AG09309 (cell line): ENCODE measurements at regions not wholly inside any gene's neighbourhood (a gene's known extent, or its start where the extent isn't known, plus 50 kb on each side); places are given as distances from the start of the nearest gene placed in this dataset.

Experiments used
- DNase-seq: peaks from one replicate; pipeline ENCODE4 v3.0.0-alpha.2; 2010; ENCODE audit warnings: low read depth
- H3K4me3 ChIP-seq: 2 replicates; pipeline ENCODE4 v1.5.1; 2011; ENCODE audit warnings: mild to moderate bottlenecking, low read depth, low read length, moderate library complexity; ENCODE audit not compliant: control insufficient read depth
- TF ChIP-seq, protein P1 (sequence below): IDR thresholded peaks from 2 replicates; pipeline ENCODE4 v1.5.1; 2011; ENCODE audit warnings: mild to moderate bottlenecking, low read depth, low read length, inconsistent platforms; ENCODE audit not compliant: insufficient read depth, control insufficient read depth; ENCODE audit errors: missing control alignments

- TF ChIP-seq, protein P1, sequence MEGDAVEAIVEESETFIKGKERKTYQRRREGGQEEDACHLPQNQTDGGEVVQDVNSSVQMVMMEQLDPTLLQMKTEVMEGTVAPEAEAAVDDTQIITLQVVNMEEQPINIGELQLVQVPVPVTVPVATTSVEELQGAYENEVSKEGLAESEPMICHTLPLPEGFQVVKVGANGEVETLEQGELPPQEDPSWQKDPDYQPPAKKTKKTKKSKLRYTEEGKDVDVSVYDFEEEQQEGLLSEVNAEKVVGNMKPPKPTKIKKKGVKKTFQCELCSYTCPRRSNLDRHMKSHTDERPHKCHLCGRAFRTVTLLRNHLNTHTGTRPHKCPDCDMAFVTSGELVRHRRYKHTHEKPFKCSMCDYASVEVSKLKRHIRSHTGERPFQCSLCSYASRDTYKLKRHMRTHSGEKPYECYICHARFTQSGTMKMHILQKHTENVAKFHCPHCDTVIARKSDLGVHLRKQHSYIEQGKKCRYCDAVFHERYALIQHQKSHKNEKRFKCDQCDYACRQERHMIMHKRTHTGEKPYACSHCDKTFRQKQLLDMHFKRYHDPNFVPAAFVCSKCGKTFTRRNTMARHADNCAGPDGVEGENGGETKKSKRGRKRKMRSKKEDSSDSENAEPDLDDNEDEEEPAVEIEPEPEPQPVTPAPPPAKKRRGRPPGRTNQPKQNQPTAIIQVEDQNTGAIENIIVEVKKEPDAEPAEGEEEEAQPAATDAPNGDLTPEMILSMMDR = no peak
- no peak for DNase-seq
- no peak overlapping the region for H3K4me3 ChIP-seq
Measured at GRCh38 chr2:61688369-61689334, 150.5 kb upstream of the XPO1 start.

DNA sequence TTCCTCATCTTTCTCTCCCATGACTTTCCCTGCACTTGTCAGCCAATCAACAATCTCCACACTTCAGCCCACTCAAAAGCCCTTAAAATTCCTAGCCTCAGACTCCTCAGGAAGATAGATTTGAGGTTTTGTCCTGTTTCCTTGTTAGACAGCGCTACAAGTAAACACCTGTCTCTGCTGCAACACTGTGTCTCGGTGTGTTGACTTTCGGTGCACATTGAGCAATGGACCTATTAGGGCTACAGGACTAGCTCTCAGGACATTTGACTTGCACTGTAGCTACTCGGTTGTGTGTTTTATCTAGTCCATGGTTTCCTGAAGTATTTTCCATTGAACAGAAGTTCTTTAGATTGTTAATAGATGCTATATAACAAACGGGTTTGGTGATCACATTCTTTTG, 140.9 kb upstream of the XPO1 start:
- no peak for DNase-seq
- H3K4me3 ChIP-seq = no peak overlapping the region
- TF ChIP-seq, protein P1 = no peak

GRCh38 chr2:61677942-61678341, 139.8 kb upstream of the XPO1 start:
- DNase-seq = no peak
- TF ChIP-seq, protein P1 = no peak
- no peak overlapping the region for H3K4me3 ChIP-seq

DNA sequence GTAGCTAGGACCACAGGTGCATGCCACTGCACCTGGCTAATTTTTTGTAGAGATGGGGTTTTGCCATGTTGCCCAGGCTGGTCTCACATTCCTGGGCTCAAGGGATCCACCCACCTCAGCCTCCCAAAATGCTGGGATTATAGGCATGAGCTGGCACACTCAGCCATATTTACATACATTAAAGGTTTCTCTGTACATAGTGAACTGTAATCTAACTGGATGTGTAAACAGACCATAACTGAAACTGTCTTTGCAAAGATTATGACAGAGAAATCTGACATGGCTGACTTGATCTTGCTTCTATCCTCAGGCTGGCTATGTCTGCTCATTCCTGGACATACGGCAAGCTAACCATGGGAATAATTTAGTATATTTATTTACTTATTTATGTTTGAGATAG, 139.2 kb upstream of the XPO1 start:
- TF ChIP-seq, protein P1 = no peak
- no peak for DNase-seq
- H3K4me3 ChIP-seq = no peak overlapping the region

DNA sequence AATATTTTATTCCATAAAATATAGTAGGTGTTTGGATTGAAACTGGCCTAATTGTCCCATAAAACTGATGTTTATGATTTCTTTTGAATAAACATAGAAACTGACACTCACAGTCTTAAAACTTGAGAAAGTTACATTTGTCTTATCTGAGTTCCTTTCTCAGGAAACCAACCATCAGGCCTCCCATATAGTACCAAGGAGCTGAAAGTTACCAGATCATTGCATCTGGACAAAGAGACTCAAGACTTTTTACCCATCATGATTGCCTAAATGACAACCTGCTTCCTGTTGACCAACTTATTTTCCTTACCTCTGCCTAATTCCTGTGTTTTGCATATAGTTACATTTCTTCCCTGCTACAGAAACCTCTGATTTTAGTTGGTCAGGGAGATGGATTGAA, 137.0 kb upstream of the XPO1 start:
- TF ChIP-seq, protein P1 = no peak
- H3K4me3 ChIP-seq = no peak overlapping the region
- DNase-seq = no peak

GRCh38 chr2:61671561-61672315, 133.6 kb upstream of the XPO1 start:
- H3K4me3 ChIP-seq = no peak overlapping the region
- no peak for DNase-seq
- TF ChIP-seq, protein P1 = no peak
